SK-N-SH (cell line): ENCODE measurements at regions not wholly inside any gene's neighbourhood (a gene's known extent, or its start where the extent isn't known, plus 50 kb on each side); places are given as distances from the start of the nearest gene placed in this dataset.

Source experiments
- CTCF ChIA-PET: fragments of 300-600, 350-600 bp; formaldehyde crosslinking; extraction: SDS; loops from one replicate; lab custom pipeline; 2021; lab: Yijun Ruan, JAX
- POLR2A ChIA-PET: fragments of 350-600 bp; sonication (Branson Sonifier 250); formaldehyde crosslinking; extraction: SDS; loops from one replicate; lab custom pipeline; 2020; ENCODE audit warnings: antibody characterized with exemption, inconsistent platforms; lab: Yijun Ruan, JAX
- DNase-seq: peaks from one replicate; pipeline ENCODE4 v3.0.0; 2012
- H2AFZ ChIP-seq: fragments of 200-600 bp; sonication (generic); 2 replicates; pipeline ENCODE4 v1.8.1; 2016; ENCODE audit warnings: antibody characterized with exemption, mild to moderate bottlenecking, low read depth
- H3F3A ChIP-seq: fragments of 200-600 bp; sonication (generic); replicated peaks from 2 replicates; pipeline ENCODE3; 2016; ENCODE audit warnings: antibody characterized with exemption, mild to moderate bottlenecking; ENCODE audit not compliant: insufficient read depth
- H3K27ac ChIP-seq, 2 experiments: fragments of 200-500 bp in 1 of 2; fragments of 200-600 bp in 1 of 2; sonication (Bioruptor generic) in 1 of 2; sonication (generic), shearing (Covaris generic) in 1 of 2; 2 replicates each; pipeline versions ENCODE4 v1.5.1 to v1.6.1; 2014 to 2016; ENCODE audit warnings: low read depth in 2 of 2, inconsistent platforms in 1 of 2, low read length in 1 of 2, mild to moderate bottlenecking in 1 of 2, mixed read lengths in 1 of 2
- H3K27me3 ChIP-seq: fragments of 200-600 bp; sonication (generic), shearing (Covaris generic); 2 replicates; pipeline ENCODE4 v1.6.1; 2016; ENCODE audit warnings: mixed run types; ENCODE audit not compliant: insufficient read depth
- H3K36me3 ChIP-seq, 2 experiments: fragments of 200-500 bp in 1 of 2; fragments of 200-600 bp in 1 of 2; sonication (Bioruptor generic) in 1 of 2; sonication (generic) in 1 of 2; replicated peaks in 1 of 2; 2 replicates each; pipeline versions ENCODE3 to v1.5.1; 2014 to 2016; ENCODE audit warnings: low read length in 1 of 2, mild to moderate bottlenecking in 1 of 2; ENCODE audit not compliant: insufficient read depth in 2 of 2, control insufficient read depth in 1 of 2
- H3K4me1 ChIP-seq, 2 experiments: fragments of 200-500 bp in 1 of 2; fragments of 200-600 bp in 1 of 2; sonication (Bioruptor generic) in 1 of 2; sonication (generic), shearing (Covaris generic) in 1 of 2; 2 replicates each; pipeline versions ENCODE4 v1.5.1 to v1.6.1; 2014 to 2016; ENCODE audit warnings: low read depth in 1 of 2, low read length in 1 of 2, mixed run types in 1 of 2; ENCODE audit not compliant: insufficient read depth in 2 of 2, control insufficient read depth in 1 of 2
- H3K4me2 ChIP-seq: fragments of 200-600 bp; sonication (generic), shearing (Covaris generic); 2 replicates; pipeline ENCODE4 v1.6.1; 2017; ENCODE audit warnings: mixed run types
- H3K4me3 ChIP-seq, 2 experiments: fragments of 200-500 bp in 1 of 2; fragments of 200-600 bp in 1 of 2; sonication (Bioruptor generic) in 1 of 2; sonication (generic), shearing (Covaris generic) in 1 of 2; 2 replicates each; pipeline versions ENCODE4 v1.5.1 to v1.8.1; 2014 to 2016; ENCODE audit warnings: low read depth in 2 of 2, inconsistent platforms in 1 of 2, low read length in 1 of 2, mild to moderate bottlenecking in 1 of 2, mixed read lengths in 1 of 2, moderate library complexity in 1 of 2
- H3K79me2 ChIP-seq: fragments of 200-600 bp; sonication (generic); 2 replicates; pipeline ENCODE4 v1.8.1; 2017; ENCODE audit warnings: mild to moderate bottlenecking; ENCODE audit not compliant: insufficient read depth
- H3K9ac ChIP-seq: fragments of 200-600 bp; sonication (generic); 2 replicates; pipeline ENCODE4 v1.6.1; 2017; ENCODE audit warnings: mixed run types
- H3K9me2 ChIP-seq: fragments of 200-600 bp; sonication (generic); 2 replicates; pipeline ENCODE4 v1.6.1; 2017; ENCODE audit warnings: mixed run types
- H3K9me3 ChIP-seq: fragments of 200-600 bp; sonication (generic); 2 replicates; pipeline ENCODE4 v1.6.1; 2017; ENCODE audit warnings: mixed run types, mild to moderate bottlenecking, moderate library complexity
- H4K20me1 ChIP-seq: fragments of 200-600 bp; sonication (generic); 2 replicates; pipeline ENCODE4 v1.6.1; 2017; ENCODE audit warnings: mild to moderate bottlenecking, mixed run types; ENCODE audit not compliant: insufficient read depth
- CTCF ChIP-seq: fragments of 200-600 bp; sonication (generic); IDR thresholded peaks from 2 replicates; pipeline ENCODE4 v1.6.1; 2017; ENCODE audit warnings: antibody characterized with exemption, mild to moderate bottlenecking, moderate library complexity
- EP300 ChIP-seq, 2 experiments: IDR thresholded peaks; 2 replicates each; pipeline versions ENCODE4 v1.4.0 to v1.6.1; 2012; ENCODE audit warnings: borderline replicate concordance in 1 of 2, low read depth in 1 of 2, low read length in 1 of 2
- EZH2phosphoT487 ChIP-seq: fragments of 200-600 bp; sonication (generic); IDR thresholded peaks from 2 replicates; pipeline ENCODE4 v1.6.1; 2017; ENCODE audit warnings: low read depth, mixed run types, mild to moderate bottlenecking, antibody characterized with exemption, moderate library complexity, borderline replicate concordance
- FOXJ3 ChIP-seq: sonication (generic); formaldehyde crosslinking; IDR thresholded peaks from 2 replicates; pipeline ENCODE4 v1.5.1; 2020; ENCODE audit warnings: mild to moderate bottlenecking, missing genetic modification reagents
- GABPA ChIP-seq: IDR thresholded peaks from 2 replicates; pipeline ENCODE4 v1.4.0; 2012; ENCODE audit warnings: low read depth, mild to moderate bottlenecking
- GATA2 ChIP-seq: sonication (generic); formaldehyde crosslinking; IDR thresholded peaks from 2 replicates; pipeline ENCODE4 v1.5.0; 2020; ENCODE audit warnings: mild to moderate bottlenecking, missing genetic modification reagents
- JUND ChIP-seq: IDR thresholded peaks from 2 replicates; pipeline ENCODE4 v1.4.0; 2012
- MEF2A ChIP-seq: IDR thresholded peaks from 2 replicates; pipeline ENCODE4 v1.4.0; 2012; ENCODE audit warnings: low read depth, borderline replicate concordance
- MXI1 ChIP-seq: IDR thresholded peaks from 2 replicates; pipeline ENCODE4 v1.6.1; 2012; ENCODE audit warnings: mild to moderate bottlenecking, low read depth, low read length, improper control_type of control experiment
- RAD21 ChIP-seq: IDR thresholded peaks from 2 replicates; pipeline ENCODE4 v1.6.1; 2012; ENCODE audit warnings: mild to moderate bottlenecking, low read length
- REST ChIP-seq: IDR thresholded peaks from 2 replicates; pipeline ENCODE4 v1.6.1; 2012; ENCODE audit warnings: mild to moderate bottlenecking, low read depth, low read length, moderate library complexity
- RXRA ChIP-seq: IDR thresholded peaks from 2 replicates; pipeline ENCODE4 v1.4.0; 2012; ENCODE audit warnings: low read depth, mild to moderate bottlenecking, borderline replicate concordance
- TAF1 ChIP-seq: IDR thresholded peaks from 2 replicates; pipeline ENCODE4 v1.6.1; 2012; ENCODE audit warnings: low read depth, mild to moderate bottlenecking, low read length, moderate library complexity, borderline replicate concordance
- TEAD4 ChIP-seq: IDR thresholded peaks from 2 replicates; pipeline ENCODE4 v1.4.0; 2012; ENCODE audit warnings: mild to moderate bottlenecking, borderline replicate concordance; ENCODE audit not compliant: insufficient read depth
- YY1 ChIP-seq: IDR thresholded peaks from 2 replicates; pipeline ENCODE4 v1.4.0; 2012; ENCODE audit warnings: low read depth, mild to moderate bottlenecking
- WGBS: methylation state at CpG from one replicate; pipeline ENCODE4 v1.1.6; 2017; ENCODE audit warnings: low lambda C conversion rate; 5-methylcytosine and 5-hydroxymethylcytosine counted together

DNA sequence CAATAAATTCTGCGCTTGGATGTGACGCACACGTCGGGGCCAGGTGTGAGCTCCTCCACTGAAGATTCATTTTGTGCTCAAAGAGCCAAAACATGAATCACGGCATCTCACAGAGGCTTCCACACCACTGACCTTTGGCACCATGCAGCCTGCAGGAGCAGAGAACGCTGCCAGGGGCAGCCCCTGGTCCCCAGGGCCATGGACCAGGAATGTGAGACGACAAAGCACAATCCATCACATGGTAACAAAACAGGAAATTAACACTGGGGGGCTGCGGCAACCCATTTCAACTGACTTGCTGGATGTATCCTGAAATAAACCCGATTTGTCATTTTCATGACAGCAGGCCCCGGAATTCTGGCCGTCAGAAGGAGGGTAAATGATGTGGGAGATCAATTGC, 167.5 kb upstream of the IGF1R start (continued):
- TF ChIP-seq REST (no peak), TAF1 (no peak)

- WGBS, result 22% methylated on average over 1 of the region's 1 CpG
- Histone ChIP-seq H3K9ac (no peak overlapping the region), H3K4me3 (no peak overlapping the region), H3F3A (no peaks in the 10 kb centered on the region), H3K36me3 (no peaks in the 10 kb centered on the region), H3K9me2 (no peaks in the 10 kb centered on the region), H3K27me3 (no peaks in the 10 kb centered on the region), H4K20me1 (no peaks in the 10 kb centered on the region), H3K79me2 (no peaks in the 10 kb centered on the region), H2AFZ (no peak overlapping the region), H3K4me1 (no peaks in the 10 kb centered on the region), H3K9me3 (peaks cover 4% of the 10 kb centered on the region; the same call in 1 of the 2 replicates), H3K27ac (no peak overlapping the region), H3K4me2 (no peak overlapping the region)
- CTCF ChIA-PET, result interaction anchor here (1.4 kb wide), 1 partner anchor 42 kb away, joined by 3 read pairs; no protein-coding TSS in a partner anchor
- no peak for DNase-seq
- POLR2A ChIA-PET, result no interaction called here
- no peak for TF ChIP-seq MEF2A
- no peak for TF ChIP-seq FOXJ3 (CRISPR knock-in tag)
Measured at GRCh38 chr15:98483575-98484130, 164.7 kb upstream of the IGF1R start.

DNA sequence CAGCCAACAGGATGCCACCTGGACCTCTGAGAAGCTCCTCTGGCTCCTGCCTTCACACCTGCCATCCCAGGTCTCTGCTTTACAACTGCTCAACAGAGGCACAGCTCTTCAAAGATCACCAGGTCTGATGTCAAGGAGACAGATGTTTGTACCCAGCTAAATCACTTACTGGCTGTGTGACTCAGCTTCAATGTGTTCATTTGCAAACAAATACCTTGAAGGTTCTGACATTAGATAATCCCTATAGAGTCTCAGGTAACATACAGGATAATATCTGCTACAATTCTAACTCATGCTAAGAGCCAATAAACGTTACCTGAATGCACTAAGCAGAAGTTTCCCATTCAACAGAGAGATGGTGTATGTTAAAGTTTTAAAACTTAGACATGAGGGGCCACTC, 163.4 kb upstream of the IGF1R start:
- Histone ChIP-seq H3K4me2 (no peak overlapping the region), H2AFZ (no peak overlapping the region), H3F3A (no peaks in the 10 kb centered on the region), H3K4me1 (no peaks in the 10 kb centered on the region), H3K36me3 (no peaks in the 10 kb centered on the region), H3K4me3 (no peak overlapping the region), H4K20me1 (no peaks in the 10 kb centered on the region), H3K27ac (no peak overlapping the region), H3K9me2 (no peaks in the 10 kb centered on the region), H3K79me2 (no peaks in the 10 kb centered on the region), H3K9ac (no peak overlapping the region), H3K9me3 (peaks cover 4% of the 10 kb centered on the region; the same call in 1 of the 2 replicates), H3K27me3 (no peaks in the 10 kb centered on the region)
- 0% methylated on average over 1 of the region's 1 CpG for WGBS
- POLR2A ChIA-PET, result no interaction called here
- CTCF ChIA-PET, result no interaction called here
- no peak for DNase-seq
- TF ChIP-seq MXI1 (no peak), GABPA (no peak), GATA2 (CRISPR knock-in tag) (no peak), YY1 (no peak), REST (no peak), EZH2phosphoT487 (no peak), MEF2A (no peak), JUND (no peak), EP300 (IDR thresholded peaks at IDR 0.05; ENCODE audit: borderline replicate concordance in 1 of 2, low read depth in 1 of 2, low read length in 1 of 2) (no peak), TAF1 (no peak), RAD21 (no peak), RXRA (no peak), FOXJ3 (CRISPR knock-in tag) (no peak), TEAD4 (no peak), CTCF (no peak)
